NCI-H526 (cell line): ENCODE measurements at regions not wholly inside any gene's neighbourhood (a gene's known extent, or its start where the extent isn't known, plus 50 kb on each side); places are given as distances from the start of the nearest gene placed in this dataset.

Experiments used
- DNase-seq, 2 experiments: peaks; one replicate each; lab custom pipeline; 2025; lab: John Stamatoyannopoulos, UW

- no peak for DNase-seq
These were observed 414.9 kb downstream of the PLCL1 start for GRCh38 chr2:198219292-198219691.

- no peak for DNase-seq
These were observed 409.8 kb downstream of the PLCL1 start for GRCh38 chr2:198214114-198214596.

- DNase-seq: no peak
These were observed 408.9 kb downstream of the PLCL1 start for GRCh38 chr2:198213253-198213652.

DNA sequence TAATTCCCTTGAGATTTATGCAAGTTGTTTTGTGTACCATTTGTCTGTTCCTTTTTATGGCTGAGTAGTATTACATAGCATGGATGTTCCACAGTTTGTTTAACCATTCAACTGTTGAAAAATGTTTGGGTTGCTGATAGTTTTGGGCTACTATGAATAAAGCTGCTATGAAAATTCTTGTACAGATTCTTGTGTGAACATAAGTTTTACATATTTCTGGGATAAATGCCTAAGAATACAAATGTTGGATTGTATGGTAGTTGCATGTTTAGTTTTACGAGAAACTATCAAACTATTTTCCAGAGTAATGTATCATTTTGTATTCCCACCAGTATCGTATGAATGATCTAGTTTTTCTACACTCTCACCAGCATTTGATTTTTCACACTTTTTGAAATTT is 407.3 kb downstream of the PLCL1 start:
- no peak for DNase-seq

DNA sequence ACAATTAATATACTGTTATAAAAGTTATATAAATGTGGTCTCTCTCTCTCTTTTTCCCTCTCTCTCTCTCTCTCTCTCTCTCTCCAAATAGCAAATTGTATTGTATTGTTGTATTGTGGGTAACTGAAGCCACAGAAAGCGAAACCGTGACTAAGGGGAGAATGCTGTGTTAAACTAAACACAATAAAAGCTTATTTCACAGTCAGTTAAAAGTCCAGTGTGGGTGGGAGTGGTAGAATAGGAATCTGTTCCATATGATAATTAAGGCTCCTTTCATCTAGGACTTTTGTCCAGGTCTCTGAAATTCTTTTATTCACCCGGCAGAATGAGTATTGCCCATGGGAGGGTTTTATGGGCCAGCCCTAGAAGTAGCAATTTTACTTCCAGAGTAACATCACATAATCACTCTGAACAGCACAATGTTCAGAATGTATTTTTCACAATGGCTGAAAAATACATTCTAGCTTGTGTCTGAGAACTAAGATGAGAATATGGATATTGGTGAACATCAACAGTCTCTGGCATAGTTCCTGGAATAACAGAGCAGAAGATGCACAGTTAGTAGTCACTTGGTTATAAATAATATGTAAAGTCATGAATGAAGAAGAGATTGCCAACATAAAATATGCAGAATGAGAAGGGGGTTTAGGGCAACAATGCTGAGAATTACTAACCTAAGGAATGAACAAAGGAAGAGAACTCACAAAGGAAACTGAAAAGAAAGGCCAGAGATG is 399.1 kb downstream of the PLCL1 start:
- no peak for DNase-seq
